DOHH2 (cell line): ENCODE measurements at regions not wholly inside any gene's neighbourhood (a gene's known extent, or its start where the extent isn't known, plus 50 kb on each side); places are given as distances from the start of the nearest gene placed in this dataset.

Experiments
- EZH2phosphoT487 ChIP-seq: fragments of 200-600 bp; sonication (generic); IDR thresholded peaks from 2 replicates; pipeline ENCODE4 v1.6.1; 2017; ENCODE audit warnings: borderline replicate concordance, mild to moderate bottlenecking, antibody characterized with exemption, low read length, moderate library complexity, mixed read lengths
- TF ChIP-seq, protein P1 (sequence below): fragments of 200-600 bp; sonication (generic); IDR thresholded peaks from one replicate; pipeline ENCODE4 v1.5.1; 2014; ENCODE audit warnings: antibody characterized with exemption, mild to moderate bottlenecking, low read depth, low read length; ENCODE audit not compliant: poor library complexity, severe bottlenecking

DNA sequence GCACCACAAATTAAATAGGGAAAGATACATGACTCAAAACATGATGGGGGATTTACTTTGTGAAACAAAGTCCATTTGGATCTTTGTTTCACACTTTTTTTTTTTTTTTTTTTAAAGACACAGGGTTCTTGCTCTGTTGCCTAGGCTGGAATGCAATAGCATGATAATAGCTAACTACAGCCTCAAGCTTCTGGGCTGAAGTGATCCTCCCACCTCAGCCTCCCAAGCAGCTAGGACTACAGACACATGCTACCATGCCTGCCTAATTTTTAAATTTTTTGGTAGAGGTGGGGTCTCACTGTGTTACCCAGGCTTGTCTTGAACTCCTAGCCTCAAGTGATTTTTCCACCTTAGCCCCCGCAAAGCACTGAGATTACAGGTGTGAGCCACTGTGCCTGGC is 172.6 kb upstream of the KLF14 start:
- TF ChIP-seq, protein P1, sequence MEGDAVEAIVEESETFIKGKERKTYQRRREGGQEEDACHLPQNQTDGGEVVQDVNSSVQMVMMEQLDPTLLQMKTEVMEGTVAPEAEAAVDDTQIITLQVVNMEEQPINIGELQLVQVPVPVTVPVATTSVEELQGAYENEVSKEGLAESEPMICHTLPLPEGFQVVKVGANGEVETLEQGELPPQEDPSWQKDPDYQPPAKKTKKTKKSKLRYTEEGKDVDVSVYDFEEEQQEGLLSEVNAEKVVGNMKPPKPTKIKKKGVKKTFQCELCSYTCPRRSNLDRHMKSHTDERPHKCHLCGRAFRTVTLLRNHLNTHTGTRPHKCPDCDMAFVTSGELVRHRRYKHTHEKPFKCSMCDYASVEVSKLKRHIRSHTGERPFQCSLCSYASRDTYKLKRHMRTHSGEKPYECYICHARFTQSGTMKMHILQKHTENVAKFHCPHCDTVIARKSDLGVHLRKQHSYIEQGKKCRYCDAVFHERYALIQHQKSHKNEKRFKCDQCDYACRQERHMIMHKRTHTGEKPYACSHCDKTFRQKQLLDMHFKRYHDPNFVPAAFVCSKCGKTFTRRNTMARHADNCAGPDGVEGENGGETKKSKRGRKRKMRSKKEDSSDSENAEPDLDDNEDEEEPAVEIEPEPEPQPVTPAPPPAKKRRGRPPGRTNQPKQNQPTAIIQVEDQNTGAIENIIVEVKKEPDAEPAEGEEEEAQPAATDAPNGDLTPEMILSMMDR = no peak
- TF ChIP-seq EZH2phosphoT487 = no peak
